Gastroesophageal sphincter (tissue), 3 donors: ENCODE measurements at regions not wholly inside any gene's neighbourhood (a gene's known extent, or its start where the extent isn't known, plus 50 kb on each side); places are given as distances from the start of the nearest gene placed in this dataset.

ENCODE experiments used
- CTCF ChIP-seq, 4 experiments: fragments of 200-600 bp in 2 of 4; fragments of 450-650 bp in 2 of 4; sonication (generic) in 1 of 4; IDR thresholded peaks; one replicate each; pipeline ENCODE4 v1.5.1; 2017 to 2019; ENCODE audit warnings: antibody characterized with exemption in 4 of 4, mild to moderate bottlenecking in 2 of 4, moderate library complexity in 2 of 4
- EP300 ChIP-seq: sonication (generic); formaldehyde crosslinking; IDR thresholded peaks from one replicate; pipeline ENCODE4 v1.6.1; 2017; ENCODE audit warnings: antibody characterized with exemption, mild to moderate bottlenecking
- POLR2A ChIP-seq, 2 donors: fragments of 450-650 bp; IDR thresholded peaks; one replicate each; pipeline ENCODE4 v1.6.1; 2017; ENCODE audit warnings: antibody characterized with exemption in 2 of 2, mild to moderate bottlenecking in 2 of 2, moderate library complexity in 1 of 2
- POLR2AphosphoS5 ChIP-seq: sonication (generic); formaldehyde crosslinking; IDR thresholded peaks from one replicate; pipeline ENCODE4 v1.6.1; 2017; ENCODE audit warnings: antibody characterized with exemption

DNA sequence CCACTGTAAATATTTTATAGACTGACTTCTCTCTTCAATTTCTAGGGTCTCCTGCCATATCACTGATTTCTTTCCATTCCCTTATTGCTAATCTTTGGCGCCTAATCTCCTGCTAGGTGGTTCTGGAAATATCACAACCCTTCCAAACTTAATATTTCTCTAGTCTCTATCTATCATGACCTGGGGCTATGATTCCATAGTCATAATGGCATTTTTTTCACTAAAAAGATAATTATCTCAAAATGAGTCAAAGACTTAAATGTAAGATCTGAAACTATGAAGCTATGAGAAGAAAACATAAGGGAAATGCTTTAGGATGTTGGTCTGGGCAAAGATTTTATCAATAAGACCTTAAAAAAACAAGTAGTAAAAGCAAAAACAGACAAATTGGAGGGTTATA is 74.2 kb downstream of the LEPR start:
- TF ChIP-seq CTCF (IDR thresholded peaks at IDR 0.05) (no peak), EP300 (no peak), POLR2A (IDR thresholded peaks at IDR 0.05) (no peak), POLR2AphosphoS5 (no peak)
